Brain microvascular endothelial cell (primary cell): ENCODE measurements at regions not wholly inside any gene's neighbourhood (a gene's known extent, or its start where the extent isn't known, plus 50 kb on each side); places are given as distances from the start of the nearest gene placed in this dataset.

ENCODE experiments used
- DNase-seq: peaks from one replicate; pipeline ENCODE4 v3.0.0-alpha.2; 2020
- H3K27ac ChIP-seq: fragments of 250-450 bp; sonication (Bioruptor Pico); 2 replicates; pipeline ENCODE4 v1.5.1; 2020; ENCODE audit warnings: mild to moderate bottlenecking, moderate library complexity
- H3K27me3 ChIP-seq: fragments of 250-450 bp; sonication (Bioruptor Pico); replicated peaks from 2 replicates; pipeline ENCODE4 v1.5.1; 2020; ENCODE audit warnings: mild to moderate bottlenecking
- H3K36me3 ChIP-seq: fragments of 250-450 bp; sonication (Bioruptor Pico); replicated peaks from 2 replicates; pipeline ENCODE4 v1.5.1; 2020; ENCODE audit warnings: mild to moderate bottlenecking
- H3K4me3 ChIP-seq: 2 replicates; pipeline ENCODE4 v1.5.1; 2011; ENCODE audit warnings: low read depth, mild to moderate bottlenecking, control low read depth, low read length, moderate library complexity
- in situ Hi-C: cut with HindIII; loops from 2 replicates; pipeline ENCODE4 v1.10.0; 2017; ENCODE audit warnings: low sequenced_read_pairs, low pct_ligation_motif_present
- TF ChIP-seq, protein P1 (sequence below): IDR thresholded peaks from 2 replicates; pipeline ENCODE4 v1.5.1; 2011; ENCODE audit warnings: low read depth, mild to moderate bottlenecking, moderate library complexity, low read length, control low read depth, inconsistent platforms; ENCODE audit errors: missing control alignments

DNA sequence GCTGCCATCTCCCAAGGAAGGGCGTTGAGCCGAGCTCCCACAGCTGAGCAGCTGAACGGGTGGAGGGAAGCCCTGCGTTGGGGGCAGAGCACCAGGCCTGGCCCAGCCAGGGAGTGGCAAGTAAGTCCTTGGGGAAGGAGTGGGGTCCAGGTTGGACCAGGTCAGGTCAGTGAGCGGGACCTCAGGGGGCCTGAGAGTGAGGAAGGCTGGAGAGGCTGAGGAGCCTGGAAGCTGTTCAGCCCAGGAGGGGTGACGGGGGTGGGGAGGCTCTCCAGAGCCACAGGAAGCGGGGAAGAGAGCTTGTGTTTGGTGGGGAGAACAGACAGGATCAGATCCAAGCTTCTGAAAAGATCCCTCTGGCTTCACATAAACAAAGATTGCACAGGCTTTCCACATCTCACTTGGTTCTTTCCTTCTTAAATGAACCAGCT is 55.4 kb upstream of the ATP12A start:
- TF ChIP-seq, protein P1, sequence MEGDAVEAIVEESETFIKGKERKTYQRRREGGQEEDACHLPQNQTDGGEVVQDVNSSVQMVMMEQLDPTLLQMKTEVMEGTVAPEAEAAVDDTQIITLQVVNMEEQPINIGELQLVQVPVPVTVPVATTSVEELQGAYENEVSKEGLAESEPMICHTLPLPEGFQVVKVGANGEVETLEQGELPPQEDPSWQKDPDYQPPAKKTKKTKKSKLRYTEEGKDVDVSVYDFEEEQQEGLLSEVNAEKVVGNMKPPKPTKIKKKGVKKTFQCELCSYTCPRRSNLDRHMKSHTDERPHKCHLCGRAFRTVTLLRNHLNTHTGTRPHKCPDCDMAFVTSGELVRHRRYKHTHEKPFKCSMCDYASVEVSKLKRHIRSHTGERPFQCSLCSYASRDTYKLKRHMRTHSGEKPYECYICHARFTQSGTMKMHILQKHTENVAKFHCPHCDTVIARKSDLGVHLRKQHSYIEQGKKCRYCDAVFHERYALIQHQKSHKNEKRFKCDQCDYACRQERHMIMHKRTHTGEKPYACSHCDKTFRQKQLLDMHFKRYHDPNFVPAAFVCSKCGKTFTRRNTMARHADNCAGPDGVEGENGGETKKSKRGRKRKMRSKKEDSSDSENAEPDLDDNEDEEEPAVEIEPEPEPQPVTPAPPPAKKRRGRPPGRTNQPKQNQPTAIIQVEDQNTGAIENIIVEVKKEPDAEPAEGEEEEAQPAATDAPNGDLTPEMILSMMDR, result no peak
- no peak overlapping the region for H3K27ac ChIP-seq
- no peaks in the 10 kb centered on the region for H3K27me3 ChIP-seq
- H3K36me3 ChIP-seq, result no peaks in the 10 kb centered on the region
- in situ Hi-C loops, result no loop called here
- DNase-seq, result no peak
- H3K4me3 ChIP-seq, result no peak overlapping the region

DNA sequence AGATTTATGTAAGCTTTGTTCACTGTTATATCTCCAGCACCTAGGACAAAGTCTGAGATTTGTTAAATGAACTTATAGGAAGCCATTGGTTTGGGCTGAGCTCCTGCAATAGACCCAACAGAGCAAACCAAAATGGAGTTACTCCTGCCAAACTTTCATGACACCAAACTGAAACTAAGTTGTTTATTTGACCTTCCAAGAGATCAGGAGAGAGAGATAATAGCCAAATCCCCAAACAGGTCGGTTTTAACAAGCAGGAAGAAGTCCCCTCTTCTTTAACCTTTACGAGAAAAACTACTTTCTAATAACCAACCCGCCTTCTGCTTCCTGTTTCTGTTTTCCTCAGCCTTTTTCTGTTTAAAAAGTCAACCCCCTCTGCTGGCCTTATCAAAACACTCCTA is 54.9 kb upstream of the ATP12A start:
- no peak overlapping the region for H3K27ac ChIP-seq
- in situ Hi-C loops, result no loop called here
- TF ChIP-seq, protein P1, result no peak
- H3K36me3 ChIP-seq, result no peaks in the 10 kb centered on the region
- no peak for DNase-seq
- no peak overlapping the region for H3K4me3 ChIP-seq
- H3K27me3 ChIP-seq, result no peaks in the 10 kb centered on the region

DNA sequence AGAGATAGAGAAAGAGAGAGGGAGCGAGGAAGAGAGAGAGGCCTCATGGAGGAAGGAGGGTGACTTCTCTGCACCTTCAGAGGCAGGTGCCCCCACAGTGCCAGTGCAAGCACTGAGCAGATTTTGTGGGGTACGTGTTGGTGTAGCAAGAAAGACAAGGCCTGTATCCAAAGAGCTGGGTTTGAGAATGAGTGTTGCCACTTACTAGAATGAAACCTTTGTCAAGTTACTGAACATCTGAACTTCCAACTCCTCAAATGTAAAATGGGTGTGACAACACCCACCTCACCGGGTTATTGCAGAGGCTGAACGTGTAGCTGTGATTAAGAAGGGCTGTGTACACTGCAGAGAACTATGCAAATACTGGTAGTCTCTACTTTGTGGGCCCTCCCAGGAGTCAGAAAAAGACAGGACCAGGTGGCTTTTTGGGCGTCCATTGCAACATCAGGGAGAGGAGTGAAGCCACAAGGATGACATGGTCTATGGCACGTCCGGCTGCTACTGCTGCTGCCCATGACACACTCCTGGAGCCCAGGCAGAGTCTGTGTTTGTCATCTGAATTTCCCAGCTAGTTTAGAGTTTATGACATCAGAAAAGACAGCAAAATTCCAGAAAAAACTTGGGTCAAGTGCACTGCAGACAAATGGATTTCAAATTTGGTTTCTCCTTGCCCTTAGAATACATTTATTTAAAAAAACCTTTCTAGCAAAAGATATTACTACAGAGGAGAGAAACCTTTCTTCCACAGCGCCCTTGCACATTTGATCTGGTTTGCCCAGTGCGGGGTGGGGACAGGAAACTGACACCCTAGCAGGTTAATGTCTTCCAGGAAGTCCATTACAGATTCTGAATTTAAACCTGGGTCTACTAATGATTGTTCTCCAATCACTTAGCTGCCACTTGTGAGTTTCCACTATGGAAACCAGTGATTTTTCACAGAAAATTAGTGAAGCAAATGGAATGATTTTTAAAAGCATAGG is 54.0 kb upstream of the ATP12A start:
- no peak overlapping the region for H3K4me3 ChIP-seq
- H3K27ac ChIP-seq, result no peak overlapping the region
- H3K36me3 ChIP-seq, result no peaks in the 10 kb centered on the region
- in situ Hi-C loops, result no loop called here
- no peaks in the 10 kb centered on the region for H3K27me3 ChIP-seq
- DNase-seq, result no peak
- TF ChIP-seq, protein P1, result no peak

DNA sequence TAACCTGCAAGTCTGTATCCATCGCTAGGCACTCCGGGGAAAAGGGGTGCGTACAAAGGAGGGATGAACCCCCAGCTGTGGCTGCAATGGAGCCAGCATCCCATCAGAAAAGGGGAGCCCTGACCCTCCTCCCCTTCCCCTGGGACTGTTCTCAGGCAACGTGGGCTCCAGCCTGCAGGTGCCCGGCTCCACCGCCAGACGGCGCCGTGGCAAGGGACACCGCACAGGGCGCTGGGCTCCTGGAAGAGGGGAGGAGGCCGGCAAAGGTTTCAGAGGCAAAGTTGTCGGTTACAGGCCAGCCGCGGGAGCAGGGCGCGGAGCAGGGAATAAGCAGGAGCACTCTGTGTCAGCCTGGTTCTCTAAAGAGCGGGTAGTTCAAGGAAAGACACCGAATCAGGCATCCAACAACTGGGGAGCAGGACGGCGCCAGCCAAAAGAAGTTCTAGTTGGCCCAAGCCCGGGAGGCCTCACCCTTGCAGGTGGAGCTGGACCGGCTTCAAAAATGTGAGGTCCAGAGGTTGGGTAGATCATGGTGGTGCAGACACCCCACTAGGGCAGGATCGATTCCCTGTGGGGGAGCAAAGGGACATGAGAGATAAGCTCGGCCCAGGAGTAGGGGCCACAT is 53.0 kb upstream of the ATP12A start:
- in situ Hi-C loops, result no loop called here
- Histone ChIP-seq H3K4me3 (no peak overlapping the region), H3K27ac (no peak overlapping the region), H3K27me3 (no peaks in the 10 kb centered on the region), H3K36me3 (no peaks in the 10 kb centered on the region)
- no peak for DNase-seq
- TF ChIP-seq, protein P1, result peak; percentile 88

DNA sequence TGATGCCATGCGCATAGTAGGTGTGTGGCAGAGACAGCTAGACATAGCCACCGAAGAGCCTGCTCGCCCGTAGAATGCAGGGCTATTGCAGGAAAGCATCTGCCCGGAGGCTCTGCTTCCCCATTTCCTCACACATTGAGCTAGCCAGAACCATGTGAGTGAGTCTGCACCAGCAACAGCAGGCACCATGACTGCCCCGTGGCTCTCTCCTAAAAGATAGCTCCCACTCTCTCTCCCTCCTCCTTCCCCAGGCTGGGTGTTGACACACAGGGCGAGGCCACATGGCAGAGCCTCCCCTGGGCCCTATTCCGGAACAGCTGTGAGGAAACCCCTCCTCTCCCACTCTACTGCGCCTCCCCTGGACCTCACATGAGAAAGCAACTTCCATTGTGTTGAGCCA is 52.3 kb upstream of the ATP12A start:
- no peak for DNase-seq
- H3K27me3 ChIP-seq, result no peaks in the 10 kb centered on the region
- in situ Hi-C loops, result no loop called here

More for the DNA sequence above, 52.3 kb upstream of the ATP12A start:
- H3K27ac ChIP-seq, result no peak overlapping the region
- no peak overlapping the region for H3K4me3 ChIP-seq
- H3K36me3 ChIP-seq, result no peaks in the 10 kb centered on the region
- TF ChIP-seq, protein P1, result no peak
